SH-SY5Y (cell line): ENCODE measurements at regions not wholly inside any gene's neighbourhood (a gene's known extent, or its start where the extent isn't known, plus 50 kb on each side); places are given as distances from the start of the nearest gene placed in this dataset.

Experiments used
- GATA2 ChIP-seq: IDR thresholded peaks from 2 replicates; pipeline ENCODE4 v1.6.1; 2011; ENCODE audit warnings: mild to moderate bottlenecking, low read depth, low read length
- GATA3 ChIP-seq: IDR thresholded peaks from 2 replicates; pipeline ENCODE4 v1.6.1; 2011; ENCODE audit warnings: low read depth, mild to moderate bottlenecking, low read length, moderate library complexity

DNA sequence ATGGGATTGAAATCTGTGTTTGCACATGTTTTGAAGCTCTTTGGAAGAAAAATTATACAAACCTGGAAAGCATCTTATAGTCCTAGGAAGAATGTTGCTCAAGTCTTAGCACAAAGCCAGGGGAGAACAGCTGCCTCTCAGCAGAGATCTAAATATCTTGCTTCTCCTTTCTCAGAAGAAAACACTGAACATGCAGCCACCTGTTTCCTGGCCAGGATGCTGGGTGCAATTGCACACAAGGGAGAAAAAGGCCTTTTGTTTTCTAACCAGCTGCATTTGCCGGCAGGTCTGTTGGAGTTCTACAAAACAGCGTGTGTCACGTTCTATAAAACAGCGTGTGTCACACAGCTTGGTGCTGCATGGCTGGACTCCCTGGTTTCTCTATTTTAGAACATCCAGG is 259.6 kb upstream of the PLD5 start:
- TF ChIP-seq GATA3 (no peak), GATA2 (no peak)
